ENCODE measurements at regions not wholly inside any gene's neighbourhood (a gene's known extent, or its start where the extent isn't known, plus 50 kb on each side); places are given as distances from the start of the nearest gene placed in this dataset.

DNA sequence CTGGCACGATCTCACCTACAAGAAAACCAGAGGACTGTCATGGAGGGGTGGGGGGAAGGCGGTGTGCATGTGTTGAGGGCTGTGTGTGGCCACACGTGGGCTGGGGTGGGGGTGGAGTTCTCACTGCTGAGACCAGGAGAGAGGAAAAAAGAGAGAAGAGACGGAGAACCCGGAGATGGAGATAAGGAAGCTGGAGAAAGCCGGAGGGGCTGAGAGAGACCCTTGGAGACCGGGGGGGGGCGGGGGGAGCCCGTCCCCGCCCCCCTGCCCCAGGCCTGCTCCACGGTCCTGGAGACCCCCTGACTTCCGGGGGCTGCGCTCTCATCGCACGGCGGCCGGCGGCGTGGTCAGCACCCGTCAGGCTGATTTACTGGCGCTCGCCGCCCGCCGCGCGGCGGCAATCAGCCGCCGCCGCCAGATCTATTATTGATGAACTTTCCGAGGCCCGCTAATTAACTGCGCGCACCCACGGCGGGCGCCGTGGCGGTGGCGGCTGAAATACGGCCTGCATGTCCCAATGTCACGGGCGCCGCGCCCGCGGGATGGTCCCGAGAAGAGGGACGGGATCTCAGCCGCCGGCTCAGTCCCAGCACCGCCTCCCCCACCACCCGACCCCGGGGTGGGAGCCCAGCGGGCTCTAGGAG is 187.4 kb downstream of the MN1 start:
- no peak overlapping the region for H3K9ac ChIP-seq
- no peak overlapping the region for H3K27ac ChIP-seq
- no peaks in the 10 kb centered on the region for H3K36me3 ChIP-seq (ENCODE audit: control insufficient read depth, insufficient read depth, low read length)
- no peaks in the 10 kb centered on the region for H3K27me3 ChIP-seq (ENCODE audit: control insufficient read depth, insufficient read depth, low read length)
- peak overlapping the region; percentile 31 for H3K4me2 ChIP-seq (ENCODE audit: low read length)
- H2AFZ ChIP-seq, result no peak overlapping the region
- no peaks in the 10 kb centered on the region for H3K4me1 ChIP-seq
- H3K4me3 ChIP-seq (ENCODE audit: low read depth, low read length), result no peak overlapping the region
- H3K79me2 ChIP-seq, result no peaks in the 10 kb centered on the region
- H3K9me3 ChIP-seq (ENCODE audit: control insufficient read depth, low read length), result no peaks in the 10 kb centered on the region
- TF ChIP-seq, protein P1, sequence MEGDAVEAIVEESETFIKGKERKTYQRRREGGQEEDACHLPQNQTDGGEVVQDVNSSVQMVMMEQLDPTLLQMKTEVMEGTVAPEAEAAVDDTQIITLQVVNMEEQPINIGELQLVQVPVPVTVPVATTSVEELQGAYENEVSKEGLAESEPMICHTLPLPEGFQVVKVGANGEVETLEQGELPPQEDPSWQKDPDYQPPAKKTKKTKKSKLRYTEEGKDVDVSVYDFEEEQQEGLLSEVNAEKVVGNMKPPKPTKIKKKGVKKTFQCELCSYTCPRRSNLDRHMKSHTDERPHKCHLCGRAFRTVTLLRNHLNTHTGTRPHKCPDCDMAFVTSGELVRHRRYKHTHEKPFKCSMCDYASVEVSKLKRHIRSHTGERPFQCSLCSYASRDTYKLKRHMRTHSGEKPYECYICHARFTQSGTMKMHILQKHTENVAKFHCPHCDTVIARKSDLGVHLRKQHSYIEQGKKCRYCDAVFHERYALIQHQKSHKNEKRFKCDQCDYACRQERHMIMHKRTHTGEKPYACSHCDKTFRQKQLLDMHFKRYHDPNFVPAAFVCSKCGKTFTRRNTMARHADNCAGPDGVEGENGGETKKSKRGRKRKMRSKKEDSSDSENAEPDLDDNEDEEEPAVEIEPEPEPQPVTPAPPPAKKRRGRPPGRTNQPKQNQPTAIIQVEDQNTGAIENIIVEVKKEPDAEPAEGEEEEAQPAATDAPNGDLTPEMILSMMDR (IDR thresholded peaks at IDR 0.05), result no peak

- H3K4me1 ChIP-seq, result no peaks in the 10 kb centered on the region
- H3K27me3 ChIP-seq (ENCODE audit: control insufficient read depth, insufficient read depth, low read length), result no peaks in the 10 kb centered on the region
- H3K4me3 ChIP-seq (ENCODE audit: low read depth, low read length), result no peak overlapping the region
Measured at GRCh38 chr22:27614650-27615007, 186.9 kb downstream of the MN1 start.

DNA sequence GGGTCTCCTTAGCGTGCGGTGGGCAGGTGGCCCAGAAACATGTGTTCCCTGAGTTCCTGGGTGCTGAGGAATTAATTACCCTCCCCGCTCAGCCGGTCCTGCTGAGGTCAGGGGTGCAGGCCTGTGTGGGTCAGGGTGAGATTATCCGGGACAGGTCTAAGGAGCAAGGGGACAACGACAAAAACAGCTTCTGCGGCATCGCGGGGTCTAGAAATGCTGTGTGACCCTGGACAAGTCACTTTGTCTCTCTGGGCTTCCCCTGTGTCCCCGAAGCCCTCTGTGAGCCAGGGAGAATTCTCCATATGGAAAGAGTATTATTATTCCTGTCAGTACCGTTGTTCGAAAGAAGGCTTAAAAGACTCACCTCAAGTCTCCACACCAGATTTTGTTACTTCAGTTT is 186.1 kb downstream of the MN1 start:
- Histone ChIP-seq H3K27me3 (ENCODE audit: control insufficient read depth, insufficient read depth, low read length) (no peaks in the 10 kb centered on the region), H3K79me2 (no peaks in the 10 kb centered on the region), H2AFZ (no peak overlapping the region), H3K27ac (no peak overlapping the region), H3K4me3 (ENCODE audit: low read depth, low read length) (no peak overlapping the region), H3K4me1 (no peaks in the 10 kb centered on the region), H3K9me3 (ENCODE audit: control insufficient read depth, low read length) (no peaks in the 10 kb centered on the region), H3K4me2 (ENCODE audit: low read length) (no peak overlapping the region), H3K36me3 (ENCODE audit: control insufficient read depth, insufficient read depth, low read length) (no peaks in the 10 kb centered on the region), H3K9ac (no peak overlapping the region)
- TF ChIP-seq, protein P1 (IDR thresholded peaks at IDR 0.05), result no peak

More at GRCh38 chr22:27614650-27615007, 186.9 kb downstream of the MN1 start:
- Histone ChIP-seq H3K36me3 (ENCODE audit: control insufficient read depth, insufficient read depth, low read length) (no peaks in the 10 kb centered on the region), H3K9me3 (ENCODE audit: control insufficient read depth, low read length) (no peaks in the 10 kb centered on the region), H2AFZ (no peak overlapping the region), H3K79me2 (no peaks in the 10 kb centered on the region), H3K4me2 (ENCODE audit: low read length) (no peak overlapping the region), H3K27ac (no peak overlapping the region), H3K9ac (no peak overlapping the region)
- TF ChIP-seq, protein P1 (IDR thresholded peaks at IDR 0.05), result no peak

DNA sequence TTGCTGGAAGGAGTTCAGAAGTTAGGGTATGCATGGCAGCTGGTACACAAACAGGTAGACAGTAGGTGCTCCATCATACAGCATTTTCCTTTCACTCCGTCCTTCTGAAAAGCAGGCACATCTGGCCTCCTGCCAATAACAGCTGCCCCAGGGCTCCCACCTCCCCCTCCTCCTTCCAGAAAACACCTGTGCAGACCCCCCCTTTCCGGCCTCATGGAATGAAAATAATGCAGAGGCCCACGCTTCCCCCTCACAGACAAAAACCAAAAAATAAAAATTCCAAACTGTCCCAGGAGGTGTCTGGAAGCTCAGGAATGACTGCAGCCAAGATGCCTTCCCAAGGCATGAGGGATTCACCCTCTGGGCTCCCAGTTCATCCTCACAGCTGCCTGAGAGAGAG is 185.5 kb downstream of the MN1 start:
- no peak overlapping the region for H3K4me3 ChIP-seq (ENCODE audit: low read depth, low read length)
- no peaks in the 10 kb centered on the region for H3K36me3 ChIP-seq (ENCODE audit: control insufficient read depth, insufficient read depth, low read length)
- no peaks in the 10 kb centered on the region for H3K4me1 ChIP-seq
- no peak overlapping the region for H3K27ac ChIP-seq
- H3K9ac ChIP-seq, result no peak overlapping the region
- no peak overlapping the region for H2AFZ ChIP-seq
- TF ChIP-seq, protein P1 (IDR thresholded peaks at IDR 0.05), result no peak
- no peaks in the 10 kb centered on the region for H3K9me3 ChIP-seq (ENCODE audit: control insufficient read depth, low read length)
- H3K4me2 ChIP-seq (ENCODE audit: low read length), result no peak overlapping the region
- H3K27me3 ChIP-seq (ENCODE audit: control insufficient read depth, insufficient read depth, low read length), result no peaks in the 10 kb centered on the region
- no peaks in the 10 kb centered on the region for H3K79me2 ChIP-seq

DNA sequence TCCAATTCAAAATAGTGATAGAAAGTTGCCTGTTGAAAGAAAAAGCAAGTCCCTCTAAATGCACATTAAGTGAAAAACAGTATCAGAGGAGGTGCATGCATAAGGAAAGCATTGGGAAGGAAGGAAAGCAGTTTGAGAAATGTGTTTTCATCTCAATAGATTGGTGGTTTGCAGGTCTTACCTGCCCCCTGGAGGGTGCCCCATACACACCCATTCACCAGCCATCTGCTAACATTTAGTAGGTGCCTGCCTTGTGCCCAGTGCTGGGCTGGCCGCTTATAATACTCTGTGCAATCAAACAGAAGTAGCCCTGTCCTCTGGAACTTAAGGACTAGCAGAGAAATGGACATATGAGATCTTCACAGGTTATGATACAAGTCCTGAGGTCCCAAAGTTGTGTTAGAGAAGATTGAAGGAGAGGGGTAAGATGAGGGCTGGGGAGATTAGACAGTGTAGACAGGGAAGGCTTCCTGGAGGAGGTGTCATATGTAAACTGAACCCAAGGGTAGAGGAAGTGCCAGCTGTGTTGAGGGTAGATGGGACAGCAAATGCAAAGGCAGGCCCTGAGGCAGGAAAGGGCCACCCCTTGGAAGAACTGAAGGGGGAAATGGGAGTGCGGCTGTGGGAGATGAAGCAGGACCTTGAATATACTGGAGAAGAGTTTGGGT is 184.2 kb downstream of the MN1 start:
- Histone ChIP-seq H3K27me3 (ENCODE audit: control insufficient read depth, insufficient read depth, low read length) (no peaks in the 10 kb centered on the region), H3K4me1 (no peaks in the 10 kb centered on the region), H2AFZ (no peak overlapping the region), H3K36me3 (ENCODE audit: control insufficient read depth, insufficient read depth, low read length) (no peaks in the 10 kb centered on the region), H3K4me3 (ENCODE audit: low read depth, low read length) (no peak overlapping the region), H3K27ac (no peak overlapping the region), H3K9me3 (ENCODE audit: control insufficient read depth, low read length) (no peaks in the 10 kb centered on the region), H3K4me2 (ENCODE audit: low read length) (no peak overlapping the region), H3K79me2 (no peaks in the 10 kb centered on the region), H3K9ac (no peak overlapping the region)
- TF ChIP-seq, protein P1 (IDR thresholded peaks at IDR 0.05), result no peak
